HCEC 1CT (cell line): ENCODE measurements at regions not wholly inside any gene's neighbourhood (a gene's known extent, or its start where the extent isn't known, plus 50 kb on each side); places are given as distances from the start of the nearest gene placed in this dataset.
A peak's percentile ranks its signal among the peaks of the same experiment; 100 is the strongest.
"Not testable (repeated sequence)": the region's sequence is repeated elsewhere in the genome, so short reads cannot be mapped to it uniquely, and the experiment has no call there.

ENCODE experiments used
- DNase-seq: peaks from one replicate; pipeline ENCODE4 v3.0.0-alpha.2; 2017

GRCh38 chr3:191148131-191148530, 50.9 kb upstream of the OSTN start:
- DNase-seq: no peak

DNA sequence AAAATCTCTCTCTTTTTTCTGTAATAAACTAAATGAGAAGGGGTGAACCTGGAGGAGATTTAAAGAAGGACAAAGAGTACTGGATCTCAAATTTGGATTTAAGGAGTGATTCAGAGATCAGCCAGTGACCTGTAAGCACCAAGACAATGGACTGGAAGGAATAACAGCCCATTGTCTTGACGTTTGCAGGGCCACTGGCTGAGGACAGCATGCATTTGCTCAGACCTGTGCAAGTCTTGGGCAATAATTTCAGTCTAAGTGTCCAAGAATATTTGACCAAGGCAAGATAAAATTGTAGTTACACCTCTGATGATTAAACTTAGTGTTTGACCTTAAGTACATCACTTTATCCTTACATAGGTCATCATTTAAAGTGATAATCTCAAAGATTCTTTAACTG, 55.8 kb upstream of the OSTN start:
- no peak for DNase-seq

GRCh38 chr3:191141728-191142127, 57.3 kb upstream of the OSTN start:
- DNase-seq: peak; percentile 95

- no peak for DNase-seq
Observed at GRCh38 chr3:191139736-191140135, 59.3 kb upstream of the OSTN start.

GRCh38 chr3:191138937-191139336, 60.1 kb upstream of the OSTN start:
- DNase-seq: no peak

DNA sequence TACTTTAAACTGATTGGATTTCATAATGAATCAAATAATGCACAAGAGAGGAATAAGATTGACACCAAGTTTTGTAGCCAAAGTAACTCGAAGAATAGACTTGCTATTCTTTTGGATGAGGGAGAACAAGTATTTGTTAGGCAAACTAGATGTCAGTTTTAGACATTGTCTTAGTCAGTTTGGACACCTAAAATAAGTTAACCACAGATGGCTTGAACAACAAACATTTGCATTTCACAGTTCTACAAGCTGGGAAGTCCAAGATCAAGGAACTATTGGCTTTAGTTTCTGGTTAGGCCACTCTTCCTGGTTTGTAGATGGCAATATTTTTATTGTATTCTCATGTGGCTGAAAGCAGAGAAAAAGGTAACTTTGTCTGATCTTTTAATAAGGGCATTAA, 61.3 kb upstream of the OSTN start:
- no peak for DNase-seq

- DNase-seq: peak; percentile 14
Observed at GRCh38 chr3:191136347-191136746, 62.7 kb upstream of the OSTN start.

DNA sequence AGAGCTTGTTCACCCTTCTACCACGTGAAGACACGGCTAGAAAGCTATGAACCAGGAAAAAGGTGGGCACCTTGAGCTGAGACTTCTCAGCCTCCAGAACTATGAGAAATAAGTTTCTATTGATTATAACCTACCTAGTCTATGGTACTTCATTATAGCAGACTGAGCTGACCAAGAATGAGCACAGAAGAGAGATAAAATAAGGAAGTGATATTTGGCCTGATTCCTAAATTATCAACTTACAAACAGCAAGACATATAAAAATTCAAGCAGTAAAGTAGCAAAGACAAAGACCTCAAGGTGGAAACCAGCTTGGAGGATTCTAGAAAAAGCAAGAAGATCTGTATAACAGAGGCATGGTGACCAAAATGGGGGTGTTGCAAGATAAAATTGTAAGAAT, 63.9 kb upstream of the OSTN start:
- DNase-seq: no peak

DNA sequence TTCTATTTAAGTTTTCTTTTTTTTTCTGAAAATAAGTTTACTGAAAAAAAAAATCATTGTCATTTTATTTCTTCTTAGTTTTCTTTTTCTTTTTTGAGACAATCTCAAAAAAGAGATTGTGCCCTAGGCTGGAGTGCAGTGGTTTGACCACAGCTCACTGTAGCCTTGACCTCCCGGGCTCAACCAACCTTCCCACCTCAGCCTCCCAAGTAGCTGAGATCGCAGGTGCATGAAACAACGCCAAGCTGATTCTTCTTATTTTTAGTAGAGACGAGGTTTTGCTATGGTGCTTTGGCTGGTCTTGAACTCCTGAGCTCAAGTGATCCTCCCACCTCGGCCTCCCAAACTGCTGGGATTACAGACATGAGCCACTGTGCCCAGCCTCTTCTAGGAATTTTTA, 65.7 kb upstream of the OSTN start:
- DNase-seq: no peak

DNA sequence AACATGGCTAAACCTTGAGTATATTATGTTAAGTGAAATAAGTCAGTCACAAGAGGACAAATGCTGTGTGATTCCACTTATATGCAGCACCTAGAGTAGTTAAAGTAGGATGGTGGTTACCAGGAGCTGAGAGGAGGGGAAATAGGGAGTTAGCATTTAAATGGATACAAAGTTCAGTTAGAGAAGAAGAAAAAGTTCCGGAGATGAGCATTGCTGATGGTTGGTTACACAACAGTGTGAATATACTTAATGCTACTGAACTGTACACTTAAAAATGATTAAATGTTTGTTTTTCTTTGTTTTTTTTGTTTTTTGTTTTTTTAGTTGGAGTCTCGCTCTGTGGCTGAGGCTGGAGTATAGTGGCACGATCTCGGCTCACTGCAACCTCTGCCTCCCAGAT, 67.7 kb upstream of the OSTN start:
- DNase-seq: no peak

DNA sequence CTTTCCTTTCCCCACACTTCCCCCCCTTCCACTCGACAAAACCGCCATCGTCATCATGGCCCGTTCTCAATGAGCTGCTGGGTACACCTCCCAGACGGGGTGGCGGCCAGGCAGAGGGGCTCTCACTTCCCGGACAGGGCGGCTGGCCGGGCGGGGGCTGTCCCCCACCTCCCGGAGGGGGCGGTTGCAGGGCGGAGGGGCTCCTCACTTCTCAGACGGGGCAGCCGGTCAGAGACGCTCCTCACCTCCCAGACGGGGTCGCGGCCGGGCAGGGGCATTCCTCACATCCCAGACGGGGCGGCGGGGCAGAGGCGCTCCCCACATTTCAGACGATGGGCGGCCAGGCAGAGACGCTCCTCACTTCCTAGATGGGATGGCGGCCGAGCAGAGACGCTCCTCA, 74.2 kb upstream of the OSTN start:
- not testable (repeated sequence) for DNase-seq

GRCh38 chr3:191123946-191124345, 75.1 kb upstream of the OSTN start:
- DNase-seq: no peak

- no peak for DNase-seq
Observed at GRCh38 chr3:191123231-191123630, 75.8 kb upstream of the OSTN start.

GRCh38 chr3:191120447-191121298, 78.4 kb upstream of the OSTN start:
- no peak for DNase-seq

DNA sequence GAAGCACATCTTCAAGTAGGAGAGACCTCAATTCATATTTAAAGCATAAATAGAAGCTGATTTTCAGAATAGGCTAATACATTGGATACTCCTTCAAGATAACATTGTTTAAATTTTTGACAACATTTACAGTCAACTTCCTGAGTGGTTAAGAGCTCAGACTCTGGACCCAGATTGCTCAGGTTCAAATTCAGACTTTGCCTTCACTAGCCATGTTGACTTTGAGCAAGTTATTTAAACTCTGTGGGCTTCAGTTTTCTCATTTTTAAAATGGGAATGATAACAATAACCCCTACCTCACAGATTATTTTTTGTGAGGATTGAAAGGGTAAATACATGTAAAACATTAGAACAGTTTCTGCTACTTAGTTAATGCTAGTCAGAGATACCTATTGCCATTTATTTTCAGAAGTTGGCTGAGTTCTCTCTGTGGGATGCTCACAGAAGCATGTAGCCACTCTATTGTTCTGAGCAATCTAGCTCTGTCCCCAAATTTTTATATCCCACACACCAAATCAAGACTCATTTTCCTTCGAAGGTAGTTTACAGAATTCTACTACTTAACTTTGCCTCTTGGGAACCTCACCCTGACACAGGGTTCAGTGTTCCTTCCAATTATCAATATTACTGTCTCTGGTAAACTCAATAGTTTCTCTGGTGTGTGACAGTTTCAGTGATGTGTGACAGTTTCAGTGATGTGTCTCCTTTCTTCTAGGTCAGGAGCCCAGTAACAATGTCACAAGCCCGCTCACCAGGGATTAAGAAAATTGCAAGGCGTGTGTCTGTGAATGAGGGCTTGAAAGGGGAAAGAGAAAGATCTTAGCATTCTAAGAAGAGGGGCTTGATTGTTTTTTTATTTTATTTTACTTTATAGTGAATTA, 79.4 kb upstream of the OSTN start:
- no peak for DNase-seq

GRCh38 chr3:191111722-191112121, 87.3 kb upstream of the OSTN start:
- no peak for DNase-seq

DNA sequence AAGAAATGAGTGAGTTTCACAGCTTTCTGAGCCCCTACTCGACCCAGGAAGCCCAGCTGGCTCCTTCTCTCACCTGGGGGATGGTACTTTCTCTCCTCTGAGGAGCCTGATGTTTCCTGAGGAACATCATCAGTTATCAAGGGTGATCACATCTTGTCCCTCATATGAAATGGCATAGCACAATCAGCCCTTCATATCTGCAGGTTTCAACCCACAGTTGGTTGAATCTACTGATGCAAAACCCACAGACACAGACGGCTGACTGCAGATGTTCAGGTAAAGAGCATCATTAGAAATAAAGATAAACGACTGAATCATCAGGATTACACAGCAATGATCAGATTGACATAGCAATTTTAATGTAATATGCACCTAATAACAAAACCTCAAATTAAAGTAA, 93.6 kb upstream of the OSTN start:
- DNase-seq: no peak

DNA sequence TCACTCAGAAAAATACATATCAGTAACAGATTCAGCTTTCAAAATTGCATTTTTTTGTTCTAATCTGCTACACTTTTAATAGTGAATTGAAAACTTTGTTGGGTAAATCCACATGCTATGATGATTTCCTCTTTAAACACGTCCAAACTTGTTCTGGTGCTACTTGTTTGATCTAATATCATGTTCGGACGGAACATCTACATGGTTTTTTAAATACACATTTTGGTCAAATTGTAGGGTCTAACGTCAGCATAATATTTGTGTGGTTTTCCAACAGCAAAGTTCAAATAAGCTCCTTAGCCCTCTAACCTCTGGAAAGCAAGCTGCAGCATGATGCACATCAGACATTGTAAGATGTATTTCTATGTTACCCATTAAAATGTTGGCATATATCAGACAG, 98.5 kb upstream of the OSTN start:
- DNase-seq: no peak

DNA sequence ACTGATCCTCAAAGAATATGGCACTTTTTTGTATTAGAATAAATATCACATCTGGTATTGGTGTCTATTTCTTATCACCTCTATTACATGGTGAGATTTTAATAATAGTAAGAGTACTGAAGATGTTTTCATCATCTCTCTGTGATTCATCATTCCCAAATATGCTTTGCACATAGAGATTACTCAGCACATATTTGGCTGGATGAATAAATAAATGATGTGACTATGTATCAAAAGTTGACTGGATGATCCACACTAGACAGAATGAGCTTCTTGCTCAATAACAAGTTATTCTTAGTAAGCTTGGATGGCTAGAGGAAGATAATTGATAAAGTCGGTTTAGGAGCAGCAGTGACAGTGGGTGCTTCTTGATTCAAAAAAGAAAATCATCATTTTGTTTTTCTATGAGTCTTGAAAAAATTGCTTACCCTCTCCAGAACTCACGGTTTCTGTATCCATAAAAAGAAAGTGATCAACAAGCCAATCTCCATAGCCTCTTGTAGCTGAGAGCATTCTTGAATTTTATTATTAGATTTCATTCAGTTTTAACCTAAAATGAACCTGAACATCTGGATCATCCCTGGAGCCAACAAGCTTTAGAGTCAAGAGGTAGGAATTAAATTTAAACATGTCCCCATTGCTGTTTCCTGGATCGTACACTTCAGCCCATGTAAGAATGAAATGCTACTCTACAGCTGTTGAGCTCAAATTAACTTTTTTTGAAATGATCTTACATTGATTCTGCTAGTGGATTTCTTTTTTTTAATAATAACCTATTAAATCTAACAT, 104.8 kb upstream of the OSTN start:
- peak; percentile 97 for DNase-seq

DNA sequence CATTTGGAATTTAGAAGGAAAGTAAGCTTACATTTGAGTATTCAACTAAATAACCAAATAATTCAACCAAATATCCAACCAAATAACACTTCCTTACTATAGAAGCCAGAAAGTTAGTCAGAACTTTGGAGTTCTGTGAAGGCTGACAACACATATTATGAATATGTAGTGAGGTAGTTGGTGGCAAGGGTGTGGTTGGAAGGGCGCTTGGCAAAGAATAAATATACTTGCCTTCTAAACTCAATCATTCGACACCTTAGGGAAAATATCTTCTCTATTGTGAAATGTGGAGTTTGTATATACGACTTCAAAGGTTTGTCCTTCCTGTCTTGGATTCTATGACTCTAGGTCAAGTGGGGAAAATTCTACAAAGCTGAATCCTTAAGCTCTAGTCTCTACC, 111.7 kb upstream of the OSTN start:
- DNase-seq: peak; percentile 13

GRCh38 chr3:191085091-191085490, 114.0 kb upstream of the OSTN start:
- DNase-seq: peak; percentile 52

DNA sequence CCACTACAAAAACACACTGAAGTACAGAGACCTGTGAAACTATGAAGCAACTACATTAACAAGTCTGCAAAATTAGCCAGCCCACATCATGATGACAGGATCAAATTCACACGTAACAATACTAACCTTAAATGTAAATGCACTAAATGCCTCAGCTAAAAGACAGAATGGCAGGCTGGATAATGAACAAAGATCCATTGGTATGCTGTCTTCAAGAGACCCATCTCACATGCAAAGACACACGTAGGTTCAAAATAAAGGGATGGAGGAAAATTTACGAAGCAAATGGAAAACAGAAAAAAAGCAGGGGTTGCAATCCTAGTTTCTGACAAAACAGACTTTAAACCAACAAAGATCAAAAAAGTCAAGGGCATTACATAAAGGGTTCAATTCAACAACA, 120.1 kb upstream of the OSTN start:
- not testable (repeated sequence) for DNase-seq

DNA sequence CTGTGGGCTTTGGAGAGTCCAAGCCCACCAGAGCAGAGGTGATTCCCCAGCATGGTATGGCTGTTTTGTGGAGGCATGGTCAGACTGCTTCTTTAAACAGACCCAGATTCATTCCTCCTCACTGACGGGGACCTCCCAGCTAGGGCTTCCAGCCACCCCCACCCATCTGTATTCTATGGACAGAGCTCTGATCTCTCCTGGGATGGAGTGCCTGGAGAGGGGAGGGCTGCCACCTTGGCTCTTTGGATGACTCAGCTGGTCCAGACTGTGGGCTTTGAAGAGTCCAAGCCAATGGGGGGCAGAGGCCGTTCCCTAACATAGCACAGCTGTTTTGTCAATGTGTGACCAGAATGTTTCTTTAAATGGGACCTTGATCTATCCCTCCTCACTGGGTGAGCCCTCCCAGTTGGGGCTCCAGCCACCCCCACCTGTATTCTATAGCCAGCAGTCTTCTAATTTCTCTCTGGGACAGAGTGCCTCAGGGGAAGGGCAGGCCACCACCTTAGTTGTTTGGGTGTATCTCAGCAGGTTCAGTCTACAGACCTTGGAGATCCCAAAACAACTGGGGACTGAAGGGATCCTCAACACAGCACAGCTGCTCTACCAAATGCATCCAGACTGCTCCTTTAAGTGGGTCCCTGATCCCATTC, 122.0 kb upstream of the OSTN start:
- no peak for DNase-seq
